ENCODE measurements at regions not wholly inside any gene's neighbourhood (a gene's known extent, or its start where the extent isn't known, plus 50 kb on each side); places are given as distances from the start of the nearest gene placed in this dataset.

- in situ Hi-C loops (cut with HindIII; ENCODE audit: low pct_unique_long_range_greater_than_20kb, low sequenced_read_pairs): no loop called here
- no peak for TF ChIP-seq JUND (IDR thresholded peaks at IDR 0.05; ENCODE audit: low read depth)
- no peak for DNase-seq (ENCODE audit: low read depth in 1 of 2, low spot score in 1 of 2)
Observed at GRCh38 chr15:39333393-39333792, 247.5 kb upstream of the THBS1 start.

DNA sequence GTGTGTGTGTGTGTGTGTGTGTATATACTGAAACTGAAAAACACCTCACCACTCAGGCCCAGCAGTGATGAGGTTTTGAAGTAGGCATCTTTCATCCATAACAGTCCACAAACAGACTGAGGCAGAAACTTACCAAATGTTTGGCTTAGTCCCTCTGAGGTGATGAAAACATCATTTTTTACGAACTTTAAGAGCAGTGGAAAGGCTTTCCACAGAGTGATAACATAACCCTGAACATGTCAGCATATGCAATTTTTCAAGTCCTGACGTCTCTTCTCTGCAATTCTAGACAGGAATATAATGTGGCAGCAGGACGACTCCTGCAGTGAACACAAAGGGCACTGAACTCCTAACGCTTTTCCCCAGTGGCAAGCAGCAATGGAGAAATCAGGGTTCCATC, 247.0 kb upstream of the THBS1 start:
- no peak for DNase-seq (ENCODE audit: low read depth in 1 of 2, low spot score in 1 of 2)
- in situ Hi-C loops (cut with HindIII; ENCODE audit: low pct_unique_long_range_greater_than_20kb, low sequenced_read_pairs): no loop called here
- TF ChIP-seq JUND (IDR thresholded peaks at IDR 0.05; ENCODE audit: low read depth): no peak

DNA sequence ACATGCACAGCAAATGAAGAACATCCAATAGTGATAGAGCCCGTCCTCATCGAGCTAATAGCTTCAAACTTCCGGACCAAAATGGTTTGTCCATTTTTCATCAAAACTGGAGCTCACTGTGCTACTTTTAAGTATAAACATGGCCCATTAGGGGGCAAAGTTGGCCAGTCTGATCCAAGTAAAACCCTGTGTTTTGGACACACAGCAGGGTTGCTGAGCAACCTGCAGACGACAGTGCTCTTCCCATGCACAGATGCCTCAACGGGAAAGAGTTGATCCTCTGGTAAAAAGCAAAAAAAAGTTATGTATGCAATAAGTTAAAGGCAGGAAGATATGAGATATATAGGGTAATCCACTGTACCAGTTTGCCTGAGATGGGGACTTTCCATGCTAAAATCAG, 244.0 kb upstream of the THBS1 start:
- in situ Hi-C loops (cut with HindIII; ENCODE audit: low pct_unique_long_range_greater_than_20kb, low sequenced_read_pairs): no loop called here
- no peak for DNase-seq (ENCODE audit: low read depth in 1 of 2, low spot score in 1 of 2)
- no peak for TF ChIP-seq JUND (IDR thresholded peaks at IDR 0.05; ENCODE audit: low read depth)

GRCh38 chr15:39338251-39338650, 242.6 kb upstream of the THBS1 start:
- in situ Hi-C loops (cut with HindIII; ENCODE audit: low pct_unique_long_range_greater_than_20kb, low sequenced_read_pairs): no loop called here
- DNase-seq (ENCODE audit: low read depth in 1 of 2, low spot score in 1 of 2): no peak
- TF ChIP-seq JUND (IDR thresholded peaks at IDR 0.05; ENCODE audit: low read depth): no peak

GRCh38 chr15:39340903-39341645, 239.8 kb upstream of the THBS1 start:
- no peak for DNase-seq (ENCODE audit: low read depth in 1 of 2, low spot score in 1 of 2)
- in situ Hi-C loops (cut with HindIII; ENCODE audit: low pct_unique_long_range_greater_than_20kb, low sequenced_read_pairs): no loop called here
- TF ChIP-seq JUND (IDR thresholded peaks at IDR 0.05; ENCODE audit: low read depth): no peak

- in situ Hi-C loops (cut with HindIII; ENCODE audit: low pct_unique_long_range_greater_than_20kb, low sequenced_read_pairs): no loop called here
- DNase-seq (ENCODE audit: low read depth in 1 of 2, low spot score in 1 of 2): no peak
- no peak for TF ChIP-seq JUND (IDR thresholded peaks at IDR 0.05; ENCODE audit: low read depth)
Observed at GRCh38 chr15:39344662-39345141, 236.2 kb upstream of the THBS1 start.

DNA sequence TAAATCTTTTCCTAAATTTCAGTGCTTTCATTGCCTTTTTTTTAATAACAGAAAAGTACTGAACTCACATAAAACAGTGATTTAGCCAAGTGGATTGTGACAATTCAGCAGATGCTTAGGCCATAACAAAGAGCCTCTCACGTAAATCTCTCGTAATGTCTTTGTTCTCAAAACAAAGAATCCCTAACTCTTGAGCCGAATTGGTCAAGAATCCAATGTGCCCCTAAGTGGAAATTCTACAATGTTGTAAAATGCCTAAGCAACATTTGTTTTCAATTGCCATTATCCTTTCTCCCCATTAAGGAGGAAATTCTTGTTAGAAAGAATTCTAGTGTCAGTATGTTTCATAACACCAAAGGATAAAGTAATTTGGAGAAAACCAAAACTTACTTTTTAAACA, 235.7 kb upstream of the THBS1 start:
- no peak for DNase-seq (ENCODE audit: low read depth in 1 of 2, low spot score in 1 of 2)
- in situ Hi-C loops (cut with HindIII; ENCODE audit: low pct_unique_long_range_greater_than_20kb, low sequenced_read_pairs): no loop called here
- no peak for TF ChIP-seq JUND (IDR thresholded peaks at IDR 0.05; ENCODE audit: low read depth)

DNA sequence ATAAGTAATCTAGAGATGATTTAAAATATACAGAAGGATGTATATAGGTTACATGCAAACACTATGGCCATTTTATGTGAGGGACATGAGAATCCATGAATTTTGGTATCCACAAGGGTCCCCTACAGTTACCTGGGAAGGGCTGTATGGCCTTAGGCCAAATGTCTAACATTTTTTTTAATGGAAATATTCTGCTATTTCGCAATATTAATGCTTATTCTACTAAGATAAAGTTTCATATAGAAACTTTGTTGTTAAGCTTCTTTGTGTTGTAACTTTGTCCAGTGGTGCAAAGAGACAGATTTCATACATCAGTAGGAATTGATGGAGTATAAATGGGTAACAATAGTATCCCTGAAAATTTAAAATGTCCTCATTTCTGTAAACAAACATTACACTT, 233.4 kb upstream of the THBS1 start:
- DNase-seq (ENCODE audit: low read depth in 1 of 2, low spot score in 1 of 2): no peak
- TF ChIP-seq JUND (IDR thresholded peaks at IDR 0.05; ENCODE audit: low read depth): no peak
- in situ Hi-C loops (cut with HindIII; ENCODE audit: low pct_unique_long_range_greater_than_20kb, low sequenced_read_pairs): no loop called here

DNA sequence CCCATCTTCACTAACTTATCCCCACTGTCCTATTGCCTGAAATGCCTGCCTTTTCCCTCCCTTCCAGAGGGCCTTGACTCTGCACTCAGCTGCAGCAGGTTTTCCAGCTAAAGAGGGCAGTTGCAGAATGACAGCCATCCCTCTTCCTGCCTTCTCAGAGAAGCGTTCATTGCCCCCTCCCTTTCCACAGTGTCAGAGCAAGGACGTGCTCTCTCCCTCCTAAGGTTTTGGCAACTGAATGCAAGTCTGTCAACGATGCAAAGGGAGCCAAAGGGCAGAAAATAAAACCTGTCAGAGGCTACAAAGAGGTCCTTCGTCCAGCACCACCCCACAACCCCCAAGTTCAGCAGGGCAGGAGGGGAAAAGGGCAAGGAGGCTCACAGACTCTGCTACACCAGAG, 230.1 kb upstream of the THBS1 start:
- in situ Hi-C loops (cut with HindIII; ENCODE audit: low pct_unique_long_range_greater_than_20kb, low sequenced_read_pairs): no loop called here

DNA sequence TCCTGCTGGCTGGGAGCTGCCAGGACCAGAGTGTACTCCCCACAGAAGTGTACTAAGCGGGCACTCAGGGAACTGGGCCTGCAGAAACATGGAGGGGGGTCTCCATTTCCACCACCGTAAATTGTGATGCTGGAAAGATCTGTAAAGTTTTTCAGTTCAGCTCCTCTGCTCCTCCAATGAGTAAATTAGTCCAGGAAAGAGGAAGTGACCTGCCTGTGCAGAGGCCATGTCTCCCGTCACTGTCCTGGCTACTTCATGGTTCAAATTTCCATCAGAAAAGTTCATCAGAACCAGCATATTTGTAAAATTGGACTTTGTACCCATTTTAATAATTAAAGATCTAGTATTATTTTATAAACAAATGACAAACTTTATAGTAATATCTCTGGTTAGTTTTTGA, 226.7 kb upstream of the THBS1 start:
- in situ Hi-C loops (cut with HindIII; ENCODE audit: low pct_unique_long_range_greater_than_20kb, low sequenced_read_pairs): no loop called here
- no peak for DNase-seq (ENCODE audit: low read depth in 1 of 2, low spot score in 1 of 2)
- no peak for TF ChIP-seq JUND (IDR thresholded peaks at IDR 0.05; ENCODE audit: low read depth)

More for the DNA sequence above, 230.1 kb upstream of the THBS1 start:
- TF ChIP-seq JUND (IDR thresholded peaks at IDR 0.05; ENCODE audit: low read depth): no peak
- no peak for DNase-seq (ENCODE audit: low read depth in 1 of 2, low spot score in 1 of 2)

GRCh38 chr15:39357480-39358268, 223.2 kb upstream of the THBS1 start:
- DNase-seq (ENCODE audit: low read depth in 1 of 2, low spot score in 1 of 2): no peak
- in situ Hi-C loops (cut with HindIII; ENCODE audit: low pct_unique_long_range_greater_than_20kb, low sequenced_read_pairs): no loop called here
- TF ChIP-seq JUND (IDR thresholded peaks at IDR 0.05; ENCODE audit: low read depth): no peak

GRCh38 chr15:39358441-39359041, 222.3 kb upstream of the THBS1 start:
- no peak for TF ChIP-seq JUND (IDR thresholded peaks at IDR 0.05; ENCODE audit: low read depth)
- in situ Hi-C loops (cut with HindIII; ENCODE audit: low pct_unique_long_range_greater_than_20kb, low sequenced_read_pairs): no loop called here
- DNase-seq (ENCODE audit: low read depth in 1 of 2, low spot score in 1 of 2): no peak

DNA sequence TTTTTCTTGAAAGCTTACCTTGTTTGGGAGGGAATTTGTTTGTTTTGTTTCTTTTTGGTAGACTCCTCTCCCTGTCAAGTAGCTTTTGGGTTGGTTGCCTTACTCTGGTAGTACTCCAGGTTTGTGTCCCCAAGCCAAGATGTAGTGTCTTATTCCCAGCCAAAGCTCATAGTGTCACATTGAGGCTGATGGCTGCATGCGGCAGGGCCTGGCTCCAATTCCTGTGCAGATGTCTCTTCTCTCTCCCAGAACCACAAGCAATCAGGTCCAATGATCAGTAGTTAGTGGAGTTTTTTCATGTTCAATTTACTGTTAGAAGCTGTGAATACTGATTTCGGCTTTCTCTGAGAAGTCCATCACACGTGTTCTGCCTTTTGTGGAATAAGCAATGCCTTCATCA, 221.1 kb upstream of the THBS1 start:
- in situ Hi-C loops (cut with HindIII; ENCODE audit: low pct_unique_long_range_greater_than_20kb, low sequenced_read_pairs): no loop called here
- DNase-seq (ENCODE audit: low read depth in 1 of 2, low spot score in 1 of 2): no peak
- no peak for TF ChIP-seq JUND (IDR thresholded peaks at IDR 0.05; ENCODE audit: low read depth)
